ENCODE measurements at regions not wholly inside any gene's neighbourhood (a gene's known extent, or its start where the extent isn't known, plus 50 kb on each side); places are given as distances from the start of the nearest gene placed in this dataset.

- intact Hi-C loops (cut with DNase I; ENCODE audit: low total_unique reads), result no loop called here
- H3K4me3 ChIP-seq, result no peak overlapping the region
- H3K27me3 ChIP-seq, result no peaks in the 10 kb centered on the region
- no peak overlapping the region for H3K27ac ChIP-seq
- no peaks in the 10 kb centered on the region for H3K36me3 ChIP-seq (ENCODE audit: low read depth, missing control alignments)
- no peak for TF ChIP-seq POLR2A (IDR thresholded peaks at IDR 0.05)
- TF ChIP-seq CTCF (IDR thresholded peaks at IDR 0.05), result no peak
- no peaks in the 10 kb centered on the region for H3K4me1 ChIP-seq
- 86 to 92% methylated on average over 3 of the region's 3 CpGs for WGBS, 2 donors
- DNase-seq, result no peak
- no peaks in the 10 kb centered on the region for H3K9me3 ChIP-seq
These were observed 1075.4 kb upstream of the ZEB2 start for GRCh38 chr2:145595296-145595695.

- Histone ChIP-seq H3K27ac (no peak overlapping the region), H3K4me3 (no peak overlapping the region), H3K4me1 (no peaks in the 10 kb centered on the region), H3K9me3 (no peaks in the 10 kb centered on the region), H3K36me3 (ENCODE audit: low read depth, missing control alignments) (no peaks in the 10 kb centered on the region), H3K27me3 (no peaks in the 10 kb centered on the region)
- no peak for TF ChIP-seq CTCF (IDR thresholded peaks at IDR 0.05)
- 86 to 89% methylated on average over 2 of the region's 2 CpGs for WGBS, 2 donors
- DNase-seq, result no peak
- intact Hi-C loops (cut with DNase I; ENCODE audit: low total_unique reads), result no loop called here
These were observed 1074.2 kb upstream of the ZEB2 start for GRCh38 chr2:145593991-145594614.

GRCh38 chr2:145593280-145593679, 1073.4 kb upstream of the ZEB2 start:
- TF ChIP-seq CTCF (IDR thresholded peaks at IDR 0.05) (no peak), POLR2A (IDR thresholded peaks at IDR 0.05) (no peak)
- 81 to 83% methylated on average over 1 of the region's 1 CpG for WGBS, 2 donors
- Histone ChIP-seq H3K4me1 (no peaks in the 10 kb centered on the region), H3K27me3 (no peaks in the 10 kb centered on the region), H3K4me3 (no peak overlapping the region), H3K27ac (no peak overlapping the region), H3K9me3 (no peaks in the 10 kb centered on the region), H3K36me3 (ENCODE audit: low read depth, missing control alignments) (no peaks in the 10 kb centered on the region)
- DNase-seq, result no peak
- intact Hi-C loops (cut with DNase I; ENCODE audit: low total_unique reads), result no loop called here

- H3K27me3 ChIP-seq, result no peaks in the 10 kb centered on the region
- H3K36me3 ChIP-seq (ENCODE audit: low read depth, missing control alignments), result no peaks in the 10 kb centered on the region
- no peaks in the 10 kb centered on the region for H3K9me3 ChIP-seq
- DNase-seq, result no peak
- H3K27ac ChIP-seq, result no peak overlapping the region
- intact Hi-C loops (cut with DNase I; ENCODE audit: low total_unique reads), result no loop called here
- 90 to 100% methylated on average over 1 of the region's 1 CpG for whole genome bisulfite sequencing, 2 donors
- no peak for TF ChIP-seq POLR2A (IDR thresholded peaks at IDR 0.05)
- TF ChIP-seq CTCF (IDR thresholded peaks at IDR 0.05), result no peak
- no peak overlapping the region for H3K4me3 ChIP-seq
- no peaks in the 10 kb centered on the region for H3K4me1 ChIP-seq
These were observed 1072.4 kb upstream of the ZEB2 start for GRCh38 chr2:145592361-145592760.

GRCh38 chr2:145591109-145591809, 1071.3 kb upstream of the ZEB2 start:
- no peak overlapping the region for H3K27ac ChIP-seq
- no peaks in the 10 kb centered on the region for H3K27me3 ChIP-seq
- H3K9me3 ChIP-seq, result no peaks in the 10 kb centered on the region
- WGBS, 2 donors, result 92 to 93% methylated on average over 3 of the region's 3 CpGs
- H3K36me3 ChIP-seq (ENCODE audit: low read depth, missing control alignments), result no peaks in the 10 kb centered on the region
- H3K4me3 ChIP-seq, result no peak overlapping the region
- DNase-seq, result no peak
- TF ChIP-seq POLR2A (IDR thresholded peaks at IDR 0.05), result no peak
- TF ChIP-seq CTCF (IDR thresholded peaks at IDR 0.05), result no peak
- no peaks in the 10 kb centered on the region for H3K4me1 ChIP-seq
- intact Hi-C loops (cut with DNase I; ENCODE audit: low total_unique reads), result no loop called here

All from testis (tissue), 2 donors.